ENCODE measurements at regions not wholly inside any gene's neighbourhood (a gene's known extent, or its start where the extent isn't known, plus 50 kb on each side); places are given as distances from the start of the nearest gene placed in this dataset.

DNA sequence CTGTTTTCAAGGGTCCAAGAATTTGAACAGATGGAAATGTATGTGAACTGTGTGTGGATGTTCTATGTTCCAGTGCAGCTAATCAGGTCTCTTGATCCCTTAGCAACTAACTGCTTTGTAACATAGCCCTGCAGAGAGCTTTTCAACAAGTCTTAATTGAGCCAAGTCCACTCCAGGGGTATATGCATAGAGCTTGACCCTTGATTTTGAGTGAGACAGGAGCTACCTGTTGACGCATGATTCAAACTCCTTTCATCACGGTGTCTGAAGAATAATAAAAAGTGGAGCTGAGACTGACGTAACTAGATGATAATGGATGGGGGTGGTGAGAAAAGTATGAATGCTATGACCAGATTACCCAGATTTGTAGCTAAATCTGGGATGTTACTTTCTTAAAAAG is 93.3 kb upstream of the CCDC54 start:
- H3K9ac ChIP-seq, result no peak overlapping the region
- H3F3A ChIP-seq (replicated peaks; ENCODE audit: insufficient read depth), result no peaks in the 10 kb centered on the region
- WGBS (ENCODE audit: low lambda C conversion rate), result 95% methylated on average over 3 of the region's 3 CpGs
- H2AFZ ChIP-seq (ENCODE audit: low read depth), result no peak overlapping the region
- ChIA-PET CTCF (interaction anchor here (1.0 to 3.5 kb wide), 4 partner anchors 10 to 89 kb away, joined by 3 to 36 read pairs (median 3); no protein-coding TSS in a partner anchor), POLR2A (no interaction called here)
- TF ChIP-seq TEAD4 (IDR thresholded peaks at IDR 0.05; ENCODE audit: borderline replicate concordance, insufficient read depth) (no peak), MEF2A (IDR thresholded peaks at IDR 0.05; ENCODE audit: borderline replicate concordance, low read depth) (no peak), RCOR1 (IDR thresholded peaks at IDR 0.05; ENCODE audit: low read length) (no peak), SIN3A (IDR thresholded peaks at IDR 0.05; ENCODE audit: borderline replicate concordance, low read depth, low read length) (no peak), RXRA (IDR thresholded peaks at IDR 0.05; ENCODE audit: borderline replicate concordance, low read depth) (no peak), TAF1 (IDR thresholded peaks at IDR 0.05; ENCODE audit: borderline replicate concordance, low read depth, low read length) (no peak), NRF1 (IDR thresholded peaks at IDR 0.05; ENCODE audit: low read depth, low read length) (no peak)
- TF ChIP-seq, protein P1, sequence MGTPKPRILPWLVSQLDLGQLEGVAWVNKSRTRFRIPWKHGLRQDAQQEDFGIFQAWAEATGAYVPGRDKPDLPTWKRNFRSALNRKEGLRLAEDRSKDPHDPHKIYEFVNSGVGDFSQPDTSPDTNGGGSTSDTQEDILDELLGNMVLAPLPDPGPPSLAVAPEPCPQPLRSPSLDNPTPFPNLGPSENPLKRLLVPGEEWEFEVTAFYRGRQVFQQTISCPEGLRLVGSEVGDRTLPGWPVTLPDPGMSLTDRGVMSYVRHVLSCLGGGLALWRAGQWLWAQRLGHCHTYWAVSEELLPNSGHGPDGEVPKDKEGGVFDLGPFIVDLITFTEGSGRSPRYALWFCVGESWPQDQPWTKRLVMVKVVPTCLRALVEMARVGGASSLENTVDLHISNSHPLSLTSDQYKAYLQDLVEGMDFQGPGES (IDR thresholded peaks at IDR 0.05; ENCODE audit: low read depth, low read length), result no peak
- TF ChIP-seq, protein P2, sequence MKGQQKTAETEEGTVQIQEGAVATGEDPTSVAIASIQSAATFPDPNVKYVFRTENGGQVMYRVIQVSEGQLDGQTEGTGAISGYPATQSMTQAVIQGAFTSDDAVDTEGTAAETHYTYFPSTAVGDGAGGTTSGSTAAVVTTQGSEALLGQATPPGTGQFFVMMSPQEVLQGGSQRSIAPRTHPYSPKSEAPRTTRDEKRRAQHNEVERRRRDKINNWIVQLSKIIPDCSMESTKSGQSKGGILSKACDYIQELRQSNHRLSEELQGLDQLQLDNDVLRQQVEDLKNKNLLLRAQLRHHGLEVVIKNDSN (IDR thresholded peaks at IDR 0.05; ENCODE audit: borderline replicate concordance, low read depth), result no peak
- no peaks in the 10 kb centered on the region for H3K4me1 ChIP-seq (ENCODE audit: control insufficient read depth in 1 of 2, insufficient read depth in 2 of 2, low read depth in 1 of 2, low read length in 1 of 2)
- H3K79me2 ChIP-seq (ENCODE audit: insufficient read depth), result no peaks in the 10 kb centered on the region
- H3K4me2 ChIP-seq, result no peak overlapping the region
- H3K9me2 ChIP-seq, result no peaks in the 10 kb centered on the region
- no peak overlapping the region for H3K27ac ChIP-seq (ENCODE audit: low read depth in 2 of 2, low read length in 1 of 2)
- DNase-seq, result no peak
- no peaks in the 10 kb centered on the region for H4K20me1 ChIP-seq (ENCODE audit: insufficient read depth)
- no peaks in the 10 kb centered on the region for H3K36me3 ChIP-seq (replicated peaks in 1 of 2; ENCODE audit: control insufficient read depth in 1 of 2, insufficient read depth in 2 of 2, low read length in 1 of 2)
- no peak overlapping the region for H3K4me3 ChIP-seq (ENCODE audit: low read depth in 2 of 2, low read length in 1 of 2)
- H3K27me3 ChIP-seq (ENCODE audit: insufficient read depth), result no peaks in the 10 kb centered on the region
- H3K9me3 ChIP-seq, result no peaks in the 10 kb centered on the region

DNA sequence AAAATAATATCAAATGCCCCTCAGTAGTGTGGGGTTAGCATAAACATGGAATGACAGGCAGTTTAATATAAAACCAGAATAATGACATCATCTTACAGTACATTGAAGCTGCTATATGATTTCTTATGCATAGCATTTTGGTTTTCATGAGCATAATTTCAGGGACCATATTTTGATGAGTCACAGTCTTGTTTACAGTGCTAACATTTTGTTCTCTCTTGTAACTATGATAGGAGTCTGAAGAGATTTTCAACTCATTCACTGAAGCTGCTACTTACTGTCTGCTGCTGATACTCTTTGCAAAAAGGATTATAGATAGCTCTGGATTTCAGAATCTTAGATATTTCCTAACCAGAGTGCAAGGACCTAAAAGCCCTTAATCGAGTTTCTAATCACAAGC is 92.6 kb upstream of the CCDC54 start:
- Histone ChIP-seq H3K9me2 (no peaks in the 10 kb centered on the region), H3K27me3 (ENCODE audit: insufficient read depth) (no peaks in the 10 kb centered on the region), H3K9me3 (no peaks in the 10 kb centered on the region), H3K4me1 (ENCODE audit: control insufficient read depth in 1 of 2, insufficient read depth in 2 of 2, low read depth in 1 of 2, low read length in 1 of 2) (no peaks in the 10 kb centered on the region), H3K36me3 (replicated peaks in 1 of 2; ENCODE audit: control insufficient read depth in 1 of 2, insufficient read depth in 2 of 2, low read length in 1 of 2) (no peaks in the 10 kb centered on the region), H3K27ac (ENCODE audit: low read depth in 2 of 2, low read length in 1 of 2) (no peak overlapping the region), H4K20me1 (ENCODE audit: insufficient read depth) (no peaks in the 10 kb centered on the region), H3K9ac (no peak overlapping the region), H3K4me2 (no peak overlapping the region), H3K4me3 (ENCODE audit: low read depth in 2 of 2, low read length in 1 of 2) (no peak overlapping the region), H2AFZ (ENCODE audit: low read depth) (no peak overlapping the region), H3K79me2 (ENCODE audit: insufficient read depth) (no peaks in the 10 kb centered on the region), H3F3A (replicated peaks; ENCODE audit: insufficient read depth) (no peaks in the 10 kb centered on the region)
- ChIA-PET CTCF (interaction anchor here (1.2 to 3.5 kb wide), 5 partner anchors 12 to 137 kb away, joined by 3 to 36 read pairs (median 5); no protein-coding TSS in a partner anchor), POLR2A (no interaction called here)
- TF ChIP-seq EZH2phosphoT487 (IDR thresholded peaks at IDR 0.05; ENCODE audit: borderline replicate concordance, low read depth) (no peak), RXRA (IDR thresholded peaks at IDR 0.05; ENCODE audit: borderline replicate concordance, low read depth) (no peak), NRF1 (IDR thresholded peaks at IDR 0.05; ENCODE audit: low read depth, low read length) (no peak), RFX5 (IDR thresholded peaks at IDR 0.05; ENCODE audit: low read length) (no peak), TCF12 (IDR thresholded peaks at IDR 0.05) (no peak), GATA2 (CRISPR knock-in tag; IDR thresholded peaks at IDR 0.05) (no peak), NFIC (IDR thresholded peaks at IDR 0.05; ENCODE audit: borderline replicate concordance) (no peak), FOXM1 (IDR thresholded peaks at IDR 0.05; ENCODE audit: low read depth) (no peak)
- TF ChIP-seq, protein P3, sequence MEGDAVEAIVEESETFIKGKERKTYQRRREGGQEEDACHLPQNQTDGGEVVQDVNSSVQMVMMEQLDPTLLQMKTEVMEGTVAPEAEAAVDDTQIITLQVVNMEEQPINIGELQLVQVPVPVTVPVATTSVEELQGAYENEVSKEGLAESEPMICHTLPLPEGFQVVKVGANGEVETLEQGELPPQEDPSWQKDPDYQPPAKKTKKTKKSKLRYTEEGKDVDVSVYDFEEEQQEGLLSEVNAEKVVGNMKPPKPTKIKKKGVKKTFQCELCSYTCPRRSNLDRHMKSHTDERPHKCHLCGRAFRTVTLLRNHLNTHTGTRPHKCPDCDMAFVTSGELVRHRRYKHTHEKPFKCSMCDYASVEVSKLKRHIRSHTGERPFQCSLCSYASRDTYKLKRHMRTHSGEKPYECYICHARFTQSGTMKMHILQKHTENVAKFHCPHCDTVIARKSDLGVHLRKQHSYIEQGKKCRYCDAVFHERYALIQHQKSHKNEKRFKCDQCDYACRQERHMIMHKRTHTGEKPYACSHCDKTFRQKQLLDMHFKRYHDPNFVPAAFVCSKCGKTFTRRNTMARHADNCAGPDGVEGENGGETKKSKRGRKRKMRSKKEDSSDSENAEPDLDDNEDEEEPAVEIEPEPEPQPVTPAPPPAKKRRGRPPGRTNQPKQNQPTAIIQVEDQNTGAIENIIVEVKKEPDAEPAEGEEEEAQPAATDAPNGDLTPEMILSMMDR (IDR thresholded peaks at IDR 0.05), result no peak
- TF ChIP-seq, protein P4, sequence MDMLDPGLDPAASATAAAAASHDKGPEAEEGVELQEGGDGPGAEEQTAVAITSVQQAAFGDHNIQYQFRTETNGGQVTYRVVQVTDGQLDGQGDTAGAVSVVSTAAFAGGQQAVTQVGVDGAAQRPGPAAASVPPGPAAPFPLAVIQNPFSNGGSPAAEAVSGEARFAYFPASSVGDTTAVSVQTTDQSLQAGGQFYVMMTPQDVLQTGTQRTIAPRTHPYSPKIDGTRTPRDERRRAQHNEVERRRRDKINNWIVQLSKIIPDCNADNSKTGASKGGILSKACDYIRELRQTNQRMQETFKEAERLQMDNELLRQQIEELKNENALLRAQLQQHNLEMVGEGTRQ (IDR thresholded peaks at IDR 0.05; ENCODE audit: borderline replicate concordance, low read depth, low read length), result no peak
- TF ChIP-seq, protein P5, sequence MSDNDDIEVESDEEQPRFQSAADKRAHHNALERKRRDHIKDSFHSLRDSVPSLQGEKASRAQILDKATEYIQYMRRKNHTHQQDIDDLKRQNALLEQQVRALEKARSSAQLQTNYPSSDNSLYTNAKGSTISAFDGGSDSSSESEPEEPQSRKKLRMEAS (IDR thresholded peaks at IDR 0.05; ENCODE audit: low read depth), result no peak
- DNase-seq, result no peak
- 8% methylated on average over 1 of the region's 1 CpG for WGBS (ENCODE audit: low lambda C conversion rate)

All from SK-N-SH (cell line).